Heart left ventricle (tissue), 16 donors: ENCODE measurements at regions not wholly inside any gene's neighbourhood (a gene's known extent, or its start where the extent isn't known, plus 50 kb on each side); places are given as distances from the start of the nearest gene placed in this dataset.

Experiments used
- ATAC-seq, 4 donors: fragments of 200-7000 bp; cut with Tn5 transposase; one replicate each; pipeline ENCODE4 v1.9.1; 2020 to 2022; ENCODE audit warnings: moderate library complexity in 4 of 4, mild to moderate bottlenecking in 3 of 4, moderate number of reproducible peaks in 1 of 4
- DNase-seq, 5 donors: peaks; one replicate each; pipeline ENCODE4 v3.0.0-alpha.2; 2020
- H3K27ac ChIP-seq, 12 donors: fragments of 200-600 bp; sonication (generic) in 4 of 12; one replicate each; pipeline versions ENCODE4 v1.5.0 to v1.8.0; 2016 to 2022; ENCODE audit warnings: mild to moderate bottlenecking in 2 of 12
- H3K27me3 ChIP-seq, 9 donors: fragments of 200-600 bp; sonication (generic) in 2 of 9; one replicate each; pipeline versions ENCODE4 v1.5.1 to v1.8.0; 2016 to 2022; ENCODE audit warnings: mild to moderate bottlenecking in 3 of 9
- H3K36me3 ChIP-seq, 9 donors: fragments of 200-600 bp; sonication (generic) in 2 of 9; one replicate each; pipeline versions ENCODE4 v1.5.0 to v1.8.0; 2018 to 2022; ENCODE audit warnings: mild to moderate bottlenecking in 2 of 9
- H3K4me1 ChIP-seq, 12 donors: fragments of 200-600 bp; sonication (generic) in 4 of 12; one replicate each; pipeline versions ENCODE4 v1.5.0 to v1.8.0; 2016 to 2022; ENCODE audit warnings: mild to moderate bottlenecking in 3 of 12
- H3K4me3 ChIP-seq, 12 donors: fragments of 200-600 bp; sonication (generic) in 4 of 12; one replicate each; pipeline versions ENCODE4 v1.5.0 to v1.8.0; 2017 to 2022; ENCODE audit warnings: mild to moderate bottlenecking in 9 of 12, moderate library complexity in 4 of 12
- H3K9me3 ChIP-seq, 12 donors: fragments of 200-600 bp; sonication (generic) in 4 of 12; one replicate each; pipeline versions ENCODE4 v1.5.0 to v1.8.0; 2016 to 2022; ENCODE audit warnings: mild to moderate bottlenecking in 1 of 12
- CTCF ChIP-seq, 12 donors: fragments of 200-600 bp; sonication (generic) in 4 of 12; IDR thresholded peaks; one replicate each; pipeline versions ENCODE4 v1.5.0 to v1.8.0; 2018 to 2022; ENCODE audit warnings: antibody characterized with exemption in 12 of 12, mild to moderate bottlenecking in 5 of 12
- POLR2A ChIP-seq, 2 donors: fragments of 450-650 bp; IDR thresholded peaks; one replicate each; pipeline ENCODE4 v1.6.1; 2017; ENCODE audit warnings: antibody characterized with exemption in 2 of 2, mild to moderate bottlenecking in 2 of 2, moderate library complexity in 2 of 2
- WGBS, 4 donors: extraction: QIAGEN DNeasy Blood & Tissue Kit in 2 of 4; methylation state at CpG; one replicate each; pipeline versions ENCODE4 v1.1.5 to v1.1.7; 2013 to 2018; 5-methylcytosine and 5-hydroxymethylcytosine counted together
- intact Hi-C, 10 donors: fragments of 100-400 bp; cut with DNase I; formaldehyde crosslinking; loops; one replicate each; pipeline versions ENCODE4 v1.11.1 to v1.14.2; 2022
- donor health status: ischemic (EF 13 %, LVEDD 7.1; RV severe dilation, severe dysfunction).
- donor health status: healthy with polysubstance abuse.
- donor health status: DM: no; HTN: yes; CAD: no.
- donor health status: DM: no; HTN: no; CAD: no.
- donor health status: ischemic (EF 25% LVEDD 6.9; RV normal size, moderate dysfunction).
- donor health status: ischemic (EF 25% LVEDD 5.7; RV mildly dilated, moderate dysfunction).
- donor health status: healthy.
- donor health status: DM: yes; HTN: yes; CAD: no.
- donor health status: ischemic (EF 35%, LVEDD 5.7; RV mildly dilated, moderate dysfunction).
- donor health status: nonischemic (EF 11% LVEDD 7.7; RV severe dilation, severe dysfunction).
- donor health status: DM: yes; HTN: yes; CAD: no.
- donor health status: PGD.
- donor health status: ischemic (EF 29% LVEDD 5.4; RV normal size, mild dysfunction).
- donor health status: nonischemic (EF 23%, LVEDD 6.1; RV moderate dilation, normal function).

DNA sequence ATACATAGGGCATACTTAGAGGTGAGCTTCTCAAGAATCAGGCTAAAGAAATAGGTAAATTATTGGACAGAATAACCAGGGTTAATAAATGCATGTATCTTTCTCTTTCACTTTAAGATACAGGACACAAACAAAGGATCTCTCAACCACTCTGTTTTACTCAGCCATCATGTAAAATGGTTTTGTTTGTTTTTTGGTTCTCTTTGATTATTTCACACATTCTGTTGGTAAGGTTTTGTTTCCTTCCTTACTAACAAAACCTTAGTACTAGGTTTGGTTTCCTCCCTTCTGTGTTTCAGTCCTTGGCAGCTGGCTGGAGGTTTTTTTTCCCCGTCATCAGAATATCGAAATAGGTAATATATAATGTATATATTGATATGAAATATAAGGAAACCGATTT is 1506.8 kb upstream of the TMEFF2 start:
- Histone ChIP-seq H3K36me3 (no peaks in the 10 kb centered on the region), H3K27me3 (no peaks in the 10 kb centered on the region), H3K27ac (no peak overlapping the region), H3K4me1 (no peaks in the 10 kb centered on the region), H3K4me3 (no peak overlapping the region), H3K9me3 (peaks cover 0 to 7% (median 0%) of the 10 kb centered on the region in 12 donors)
- TF ChIP-seq POLR2A (IDR thresholded peaks at IDR 0.05), result no peak
- no peak for TF ChIP-seq CTCF (IDR thresholded peaks at IDR 0.05)
- 75 to 89% (median 84%) methylated on average over 3 of the region's 3 CpGs for WGBS, 4 donors
- ATAC-seq (no peak), DNase-seq (no peak)
- intact Hi-C loops, result no loop called here

DNA sequence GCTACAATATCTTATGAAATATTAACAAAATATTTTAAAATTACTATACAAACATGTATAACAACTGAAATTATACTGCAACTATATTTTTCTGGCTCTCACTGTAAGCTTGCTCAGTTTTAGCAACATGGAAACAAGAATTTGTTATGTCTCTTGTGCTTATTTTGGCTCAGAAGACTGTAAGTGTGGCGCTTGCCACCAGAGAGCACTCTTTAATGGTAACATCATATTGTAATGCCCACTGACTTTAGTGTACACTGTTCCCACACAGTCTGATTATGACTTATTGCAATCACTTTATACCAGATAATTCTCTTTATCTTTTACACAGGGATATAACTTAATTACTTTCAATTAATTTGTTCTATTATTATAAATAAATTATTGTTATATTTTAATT is 1500.6 kb upstream of the TMEFF2 start:
- TF ChIP-seq POLR2A (IDR thresholded peaks at IDR 0.05), result no peak
- TF ChIP-seq CTCF (IDR thresholded peaks at IDR 0.05), result no peak
- WGBS, 4 donors, result 22 to 26% (median 24%) methylated on average over 1 of the region's 1 CpG
- ATAC-seq, result no peak

GRCh38 chr2:193693758-193694157 is 1499.0 kb upstream of the TMEFF2 start:
- intact Hi-C loops, result no loop called here

More for the DNA sequence above, 1500.6 kb upstream of the TMEFF2 start:
- no peak overlapping the region for H3K27ac ChIP-seq
- H3K4me1 ChIP-seq, result no peaks in the 10 kb centered on the region
- H3K36me3 ChIP-seq, result no peaks in the 10 kb centered on the region
- no peaks in the 10 kb centered on the region for H3K27me3 ChIP-seq
- intact Hi-C loops, result no loop called here
- no peak overlapping the region for H3K4me3 ChIP-seq
- H3K9me3 ChIP-seq, result no peaks in the 10 kb centered on the region
- DNase-seq, result no peak

GRCh38 chr2:193690572-193690971 is 1495.8 kb upstream of the TMEFF2 start:
- DNase-seq, result no peak
- Histone ChIP-seq H3K4me1 (no peaks in the 10 kb centered on the region), H3K27me3 (no peaks in the 10 kb centered on the region), H3K27ac (no peak overlapping the region), H3K9me3 (no peaks in the 10 kb centered on the region), H3K4me3 (no peak overlapping the region), H3K36me3 (no peaks in the 10 kb centered on the region)
- no peak for ATAC-seq
- WGBS, 4 donors, result 52 to 71% (median 59%) methylated on average over 2 of the region's 2 CpGs
- intact Hi-C loops, result no loop called here
- TF ChIP-seq CTCF (IDR thresholded peaks at IDR 0.05) (no peak), POLR2A (IDR thresholded peaks at IDR 0.05) (no peak)

More at GRCh38 chr2:193693758-193694157, 1499.0 kb upstream of the TMEFF2 start:
- DNase-seq, result no peak
- Histone ChIP-seq H3K27ac (no peak overlapping the region), H3K27me3 (no peaks in the 10 kb centered on the region), H3K36me3 (no peaks in the 10 kb centered on the region), H3K4me3 (no peak overlapping the region), H3K9me3 (no peaks in the 10 kb centered on the region), H3K4me1 (no peaks in the 10 kb centered on the region)
- ATAC-seq, result no peak
- TF ChIP-seq CTCF (IDR thresholded peaks at IDR 0.05), result no peak
- no peak for TF ChIP-seq POLR2A (IDR thresholded peaks at IDR 0.05)
- 65 to 75% (median 71%) methylated on average over 3 of the region's 3 CpGs for WGBS, 4 donors
